ENCODE measurements at regions not wholly inside any gene's neighbourhood (a gene's known extent, or its start where the extent isn't known, plus 50 kb on each side); places are given as distances from the start of the nearest gene placed in this dataset.

DNA sequence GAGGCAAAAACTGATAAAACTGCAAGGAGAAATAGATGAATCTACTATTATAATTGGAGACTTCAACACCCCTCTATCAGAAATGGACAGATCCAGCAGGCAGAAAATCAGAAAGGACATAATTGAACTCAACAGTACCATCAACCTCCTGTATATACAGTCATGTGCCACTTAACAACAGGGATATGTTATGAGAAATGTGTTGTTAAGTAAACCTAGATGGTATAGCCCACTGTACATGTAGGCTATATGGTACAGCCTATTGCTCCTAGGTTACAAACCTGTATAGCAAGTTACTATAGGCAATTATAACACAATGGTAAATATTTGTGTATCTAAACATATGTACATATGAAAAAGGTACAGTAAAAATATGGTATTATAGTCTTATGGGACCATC lies 66.8 kb upstream of the PHF21A start:
- CTCF ChIA-PET = no interaction called here

DNA sequence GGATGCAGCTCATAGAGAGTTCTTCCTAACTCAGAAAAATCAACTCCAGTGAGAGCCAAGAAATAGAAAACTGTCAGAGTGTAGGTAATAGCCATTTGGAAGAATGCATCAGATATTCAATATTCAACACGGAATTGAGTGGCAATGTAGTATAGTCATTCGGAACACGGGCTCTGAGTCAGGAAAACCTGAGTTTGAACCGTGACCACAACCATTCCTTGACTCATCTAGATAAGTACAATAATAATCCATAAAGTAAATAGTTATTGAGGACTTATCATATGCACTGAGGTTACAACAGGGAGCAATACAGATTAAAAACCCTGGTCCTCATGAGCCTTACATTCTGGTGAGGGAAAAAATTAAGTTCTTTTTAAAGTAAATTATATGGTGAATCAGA lies 62.6 kb upstream of the PHF21A start:
- no peak for DNase-seq (ENCODE audit: low read depth, low spot score)
- ChIA-PET CTCF (interaction anchor here (0.6 kb wide), 1 partner anchor 146 kb away, joined by 3 read pairs; no protein-coding TSS in a partner anchor), POLR2A (no interaction called here)
- H3K4me3 ChIP-seq (ENCODE audit: low read depth, low read length) = no peak overlapping the region
- TF ChIP-seq, protein P1, sequence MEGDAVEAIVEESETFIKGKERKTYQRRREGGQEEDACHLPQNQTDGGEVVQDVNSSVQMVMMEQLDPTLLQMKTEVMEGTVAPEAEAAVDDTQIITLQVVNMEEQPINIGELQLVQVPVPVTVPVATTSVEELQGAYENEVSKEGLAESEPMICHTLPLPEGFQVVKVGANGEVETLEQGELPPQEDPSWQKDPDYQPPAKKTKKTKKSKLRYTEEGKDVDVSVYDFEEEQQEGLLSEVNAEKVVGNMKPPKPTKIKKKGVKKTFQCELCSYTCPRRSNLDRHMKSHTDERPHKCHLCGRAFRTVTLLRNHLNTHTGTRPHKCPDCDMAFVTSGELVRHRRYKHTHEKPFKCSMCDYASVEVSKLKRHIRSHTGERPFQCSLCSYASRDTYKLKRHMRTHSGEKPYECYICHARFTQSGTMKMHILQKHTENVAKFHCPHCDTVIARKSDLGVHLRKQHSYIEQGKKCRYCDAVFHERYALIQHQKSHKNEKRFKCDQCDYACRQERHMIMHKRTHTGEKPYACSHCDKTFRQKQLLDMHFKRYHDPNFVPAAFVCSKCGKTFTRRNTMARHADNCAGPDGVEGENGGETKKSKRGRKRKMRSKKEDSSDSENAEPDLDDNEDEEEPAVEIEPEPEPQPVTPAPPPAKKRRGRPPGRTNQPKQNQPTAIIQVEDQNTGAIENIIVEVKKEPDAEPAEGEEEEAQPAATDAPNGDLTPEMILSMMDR (IDR thresholded peaks at IDR 0.05; ENCODE audit: insufficient read depth, low read length, missing control alignments) = no peak

More for the DNA sequence above, 66.8 kb upstream of the PHF21A start:
- POLR2A ChIA-PET = no interaction called here
- no peak for DNase-seq (ENCODE audit: low read depth, low spot score)
- TF ChIP-seq, protein P1 (IDR thresholded peaks at IDR 0.05; ENCODE audit: insufficient read depth, low read length, missing control alignments) = no peak
- no peak overlapping the region for H3K4me3 ChIP-seq (ENCODE audit: low read depth, low read length)

DNA sequence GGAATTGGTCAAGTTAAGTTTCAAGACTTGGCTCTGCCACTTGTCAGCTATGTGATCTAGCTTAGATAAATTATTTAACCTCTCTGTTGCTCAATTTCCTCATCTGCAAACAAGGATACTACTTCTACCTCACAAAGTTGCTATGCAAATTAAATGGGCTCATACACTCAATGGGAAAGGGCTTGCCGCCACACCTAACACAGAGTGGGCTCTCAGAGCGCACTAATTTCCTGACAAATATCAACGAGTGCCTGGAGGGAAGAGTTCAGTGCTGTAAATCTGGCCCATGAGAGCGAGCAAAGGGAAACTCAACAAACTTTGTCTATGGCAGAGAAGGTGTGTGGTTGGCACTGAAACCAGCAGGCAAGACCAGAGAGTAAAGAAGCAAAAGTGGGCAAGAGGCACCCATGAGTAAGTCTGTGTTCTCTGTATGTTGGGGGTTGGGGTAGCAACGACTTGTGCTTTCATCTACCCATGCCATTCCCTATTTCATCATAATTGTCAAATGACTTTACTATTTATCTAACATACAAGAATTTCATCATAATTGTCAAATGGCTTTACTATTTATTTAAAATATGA lies 60.7 kb upstream of the PHF21A start:
- CTCF ChIA-PET = interaction anchor here (1.4 kb wide), 1 partner anchor 186 kb away, joined by 4 read pairs; no protein-coding TSS in a partner anchor
- TF ChIP-seq, protein P1 (IDR thresholded peaks at IDR 0.05; ENCODE audit: insufficient read depth, low read length, missing control alignments) = no peak
- DNase-seq (ENCODE audit: low read depth, low spot score) = no peak
- no peak overlapping the region for H3K4me3 ChIP-seq (ENCODE audit: low read depth, low read length)
- POLR2A ChIA-PET = interaction anchor here (0.7 kb wide), 1 partner anchor 12 kb away, joined by 3 read pairs; no protein-coding TSS in a partner anchor

DNA sequence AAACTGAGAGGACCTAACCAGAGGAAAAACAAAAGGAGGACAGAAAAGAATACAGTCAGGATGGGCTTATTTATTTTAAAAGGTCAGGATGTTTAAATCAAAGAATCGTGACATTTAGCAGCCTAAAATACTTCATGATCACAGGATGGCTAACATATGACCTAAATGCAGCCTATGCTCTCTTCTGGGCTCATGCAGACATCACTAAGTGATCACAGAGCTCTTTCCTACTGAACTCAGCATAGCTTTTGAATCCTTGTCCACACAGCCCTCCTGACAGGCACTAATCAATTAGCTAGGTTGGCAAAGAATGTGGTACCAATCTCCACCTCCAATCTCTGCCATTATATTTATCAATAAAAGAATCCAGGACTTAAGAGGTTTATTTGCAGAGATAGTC lies 60.1 kb upstream of the PHF21A start:
- ChIA-PET CTCF (interaction anchor here (1.4 kb wide), 1 partner anchor 187 kb away, joined by 4 read pairs; no protein-coding TSS in a partner anchor), POLR2A (interaction anchor here (0.7 kb wide), 1 partner anchor 12 kb away, joined by 3 read pairs; no protein-coding TSS in a partner anchor)
- TF ChIP-seq, protein P1 (IDR thresholded peaks at IDR 0.05; ENCODE audit: insufficient read depth, low read length, missing control alignments) = no peak
- no peak overlapping the region for H3K4me3 ChIP-seq (ENCODE audit: low read depth, low read length)
- DNase-seq (ENCODE audit: low read depth, low spot score) = no peak

DNA sequence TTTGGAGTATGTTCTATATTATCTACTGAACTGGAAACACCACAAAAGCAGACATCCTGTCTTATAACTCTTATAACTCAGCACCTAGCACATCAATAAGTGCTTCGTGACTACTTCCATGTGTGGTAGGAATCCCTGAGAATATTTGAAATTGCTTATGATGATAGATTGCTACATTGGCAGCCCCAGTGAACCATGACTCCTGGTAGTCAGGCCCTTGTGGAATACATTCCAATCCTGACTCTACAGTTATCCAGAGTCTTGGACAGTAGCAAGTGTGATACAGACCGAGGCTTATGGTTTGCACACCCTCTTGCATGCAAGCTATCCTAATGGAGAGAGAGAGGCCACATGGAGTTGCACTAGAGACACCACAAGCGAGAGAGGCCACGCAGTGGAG lies 59.5 kb upstream of the PHF21A start:
- ChIA-PET POLR2A (no interaction called here), CTCF (no interaction called here)
- no peak overlapping the region for H3K4me3 ChIP-seq (ENCODE audit: low read depth, low read length)
- no peak for DNase-seq (ENCODE audit: low read depth, low spot score)
- TF ChIP-seq, protein P1 (IDR thresholded peaks at IDR 0.05; ENCODE audit: insufficient read depth, low read length, missing control alignments) = no peak

DNA sequence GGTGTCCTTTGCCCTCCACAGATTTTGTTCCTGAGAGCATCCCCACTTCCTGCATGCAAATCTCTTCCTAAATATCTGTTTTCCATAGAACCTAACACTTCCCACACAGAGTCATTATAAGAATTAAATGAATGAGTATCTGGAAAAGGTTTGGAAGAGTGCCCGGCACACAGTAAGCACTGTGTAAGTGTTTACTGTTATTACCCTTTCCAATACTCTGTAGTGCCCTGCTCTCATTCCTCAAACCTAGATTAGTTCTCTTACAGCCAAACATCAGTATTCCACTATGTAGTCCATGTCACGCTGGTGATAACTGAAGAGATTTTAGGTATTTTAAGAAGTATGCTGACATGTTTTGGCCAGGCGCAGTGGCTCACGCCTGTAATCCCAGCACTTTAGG lies 57.3 kb upstream of the PHF21A start:
- CTCF ChIA-PET = no interaction called here
- no peak overlapping the region for H3K4me3 ChIP-seq (ENCODE audit: low read depth, low read length)
- DNase-seq (ENCODE audit: low read depth, low spot score) = no peak
- TF ChIP-seq, protein P1 (IDR thresholded peaks at IDR 0.05; ENCODE audit: insufficient read depth, low read length, missing control alignments) = no peak
- POLR2A ChIA-PET = no interaction called here
